Neural progenitor cell (in vitro differentiated cells): ENCODE measurements at regions not wholly inside any gene's neighbourhood (a gene's known extent, or its start where the extent isn't known, plus 50 kb on each side); places are given as distances from the start of the nearest gene placed in this dataset.

ENCODE experiments used
- DNase-seq: peaks from one replicate; pipeline ENCODE4 v3.0.0-alpha.2; 2016; ENCODE audit warnings: low spot score
- H2AFZ ChIP-seq: fragments of 200-600 bp; sonication (generic); replicated peaks from 2 replicates; pipeline ENCODE4 v1.6.1; 2016; ENCODE audit warnings: antibody characterized with exemption
- H3F3A ChIP-seq: fragments of 200-600 bp; sonication (generic); 2 replicates; pipeline ENCODE4 v1.6.1; 2016; ENCODE audit warnings: antibody characterized with exemption, low read depth
- H3K27ac ChIP-seq: fragments of 200-600 bp; sonication (generic); 2 replicates; pipeline ENCODE4 v1.5.1; 2016; ENCODE audit warnings: mild to moderate bottlenecking
- H3K27me3 ChIP-seq: fragments of 200-600 bp; sonication (generic); 2 replicates; pipeline ENCODE4 v1.6.1; 2016; ENCODE audit warnings: mild to moderate bottlenecking, moderate library complexity
- H3K36me3 ChIP-seq: fragments of 200-600 bp; sonication (generic); 2 replicates; pipeline ENCODE4 v1.5.1; 2016
- H3K4me1 ChIP-seq: fragments of 200-600 bp; sonication (generic); 2 replicates; pipeline ENCODE4 v1.6.1; 2016; ENCODE audit warnings: mixed run types
- H3K4me2 ChIP-seq: fragments of 200-600 bp; sonication (generic); 2 replicates; pipeline ENCODE4 v1.6.1; 2016
- H3K4me3 ChIP-seq: fragments of 200-600 bp; sonication (generic); 2 replicates; pipeline ENCODE4 v1.5.1; 2016
- H3K79me2 ChIP-seq: fragments of 200-600 bp; sonication (generic); 2 replicates; pipeline ENCODE4 v1.6.1; 2016; ENCODE audit warnings: low read depth
- H3K9ac ChIP-seq: fragments of 200-600 bp; sonication (generic); 2 replicates; pipeline ENCODE4 v1.6.1; 2016
- H3K9me3 ChIP-seq: fragments of 200-600 bp; sonication (generic); 2 replicates; pipeline ENCODE4 v1.5.1; 2016; ENCODE audit warnings: low read depth
- H4K20me1 ChIP-seq: fragments of 200-600 bp; sonication (generic); 2 replicates; pipeline ENCODE4 v1.6.1; 2016; ENCODE audit warnings: low read depth
- H3K27ac Mint-ChIP-seq: 3 replicates; pipeline ENCODE4 v1.8.0; 2021; ENCODE audit warnings: mixed read lengths
- H3K27me3 Mint-ChIP-seq: 2 replicates; pipeline ENCODE4 v1.8.0; 2022; ENCODE audit warnings: low read depth, mild to moderate bottlenecking, inconsistent platforms, moderate library complexity, mixed read lengths; ENCODE audit not compliant: insufficient read depth
- H3K36me3 Mint-ChIP-seq: 3 replicates; pipeline ENCODE4 v1.8.0; 2021; ENCODE audit warnings: mixed read lengths
- H3K4me1 Mint-ChIP-seq: 3 replicates; pipeline ENCODE4 v1.8.0; 2021; ENCODE audit warnings: mixed read lengths
- H3K4me3 Mint-ChIP-seq: 3 replicates; pipeline ENCODE4 v1.8.0; 2021; ENCODE audit warnings: mild to moderate bottlenecking, moderate library complexity, mixed read lengths
- H3K9me3 Mint-ChIP-seq: 3 replicates; pipeline ENCODE4 v1.8.0; 2020; ENCODE audit warnings: mixed read lengths
- EZH2 ChIP-seq: fragments of 200-600 bp; sonication (generic); IDR thresholded peaks from 2 replicates; pipeline ENCODE4 v1.6.1; 2017; ENCODE audit warnings: antibody characterized with exemption, mild to moderate bottlenecking, moderate library complexity
- EZH2phosphoT487 ChIP-seq: fragments of 200-600 bp; sonication (generic); IDR thresholded peaks from 2 replicates; pipeline ENCODE4 v1.6.1; 2017; ENCODE audit warnings: antibody characterized with exemption
- TF ChIP-seq, protein P1 (sequence below): fragments of 200-600 bp; sonication (generic); IDR thresholded peaks from 2 replicates; pipeline ENCODE4 v1.5.1; 2017; ENCODE audit warnings: antibody characterized with exemption, mild to moderate bottlenecking

DNA sequence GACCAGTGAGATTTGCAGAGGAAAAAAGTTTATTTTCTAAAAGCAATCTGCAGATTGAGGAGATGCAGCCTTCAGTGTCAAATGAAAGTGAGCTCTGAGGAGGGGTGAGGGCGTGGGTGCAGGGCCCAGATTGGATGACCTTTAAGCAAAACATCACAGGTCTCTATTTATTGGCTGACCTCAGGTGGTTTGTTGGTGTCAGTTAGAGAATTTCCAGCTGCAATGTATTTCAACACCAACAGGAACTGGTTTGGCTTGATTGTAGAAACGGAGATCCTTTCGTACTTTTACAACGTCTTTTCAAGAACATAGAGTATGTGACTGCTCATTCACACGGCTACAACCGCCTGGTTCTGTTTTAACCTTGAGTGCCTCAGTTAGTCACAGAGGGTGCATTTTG is 1069.1 kb downstream of the EFNA5 start:
- Histone ChIP-seq H3K9me3 (no peaks in the 10 kb centered on the region), H3K4me1 (no peaks in the 10 kb centered on the region), H2AFZ (no peak overlapping the region), H4K20me1 (no peaks in the 10 kb centered on the region), H3K27me3 (no peaks in the 10 kb centered on the region), H3K27ac (no peak overlapping the region), H3K79me2 (no peaks in the 10 kb centered on the region), H3K36me3 (no peaks in the 10 kb centered on the region), H3F3A (no peaks in the 10 kb centered on the region), H3K4me3 (no peak overlapping the region), H3K4me2 (no peak overlapping the region), H3K9ac (no peak overlapping the region)
- DNase-seq = no peak
- Mint-ChIP-seq H3K27ac (no peak overlapping the region), H3K4me1 (no peaks in the 10 kb centered on the region), H3K9me3 (no peaks in the 10 kb centered on the region), H3K4me3 (no peak overlapping the region), H3K27me3 (no peaks in the 10 kb centered on the region), H3K36me3 (no peaks in the 10 kb centered on the region)
- no peak for TF ChIP-seq EZH2
- no peak for TF ChIP-seq EZH2phosphoT487
- TF ChIP-seq, protein P1, sequence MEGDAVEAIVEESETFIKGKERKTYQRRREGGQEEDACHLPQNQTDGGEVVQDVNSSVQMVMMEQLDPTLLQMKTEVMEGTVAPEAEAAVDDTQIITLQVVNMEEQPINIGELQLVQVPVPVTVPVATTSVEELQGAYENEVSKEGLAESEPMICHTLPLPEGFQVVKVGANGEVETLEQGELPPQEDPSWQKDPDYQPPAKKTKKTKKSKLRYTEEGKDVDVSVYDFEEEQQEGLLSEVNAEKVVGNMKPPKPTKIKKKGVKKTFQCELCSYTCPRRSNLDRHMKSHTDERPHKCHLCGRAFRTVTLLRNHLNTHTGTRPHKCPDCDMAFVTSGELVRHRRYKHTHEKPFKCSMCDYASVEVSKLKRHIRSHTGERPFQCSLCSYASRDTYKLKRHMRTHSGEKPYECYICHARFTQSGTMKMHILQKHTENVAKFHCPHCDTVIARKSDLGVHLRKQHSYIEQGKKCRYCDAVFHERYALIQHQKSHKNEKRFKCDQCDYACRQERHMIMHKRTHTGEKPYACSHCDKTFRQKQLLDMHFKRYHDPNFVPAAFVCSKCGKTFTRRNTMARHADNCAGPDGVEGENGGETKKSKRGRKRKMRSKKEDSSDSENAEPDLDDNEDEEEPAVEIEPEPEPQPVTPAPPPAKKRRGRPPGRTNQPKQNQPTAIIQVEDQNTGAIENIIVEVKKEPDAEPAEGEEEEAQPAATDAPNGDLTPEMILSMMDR = no peak

DNA sequence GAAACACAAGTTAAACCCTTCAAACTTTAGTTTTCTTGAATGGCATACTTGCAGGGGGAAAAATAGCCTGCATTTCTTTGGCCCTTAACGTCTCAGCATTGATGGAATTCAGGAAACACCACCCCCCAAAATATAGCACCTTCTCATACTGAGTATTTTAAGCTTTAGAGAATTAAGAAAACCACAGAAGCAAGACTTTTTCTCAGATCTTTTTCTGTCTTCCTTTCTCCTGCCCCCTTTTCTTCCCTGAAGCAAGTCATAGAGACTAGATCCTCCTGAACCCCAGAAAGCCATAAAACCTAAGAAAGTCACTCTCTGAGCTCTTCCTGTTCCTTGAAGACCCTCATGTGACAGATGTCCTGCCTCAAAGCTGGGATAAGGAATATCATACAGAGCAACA is 1069.9 kb downstream of the EFNA5 start:
- Histone ChIP-seq H3K9ac (no peak overlapping the region), H3K9me3 (no peaks in the 10 kb centered on the region), H3K36me3 (no peaks in the 10 kb centered on the region), H2AFZ (no peak overlapping the region), H3K4me2 (no peak overlapping the region), H3K79me2 (no peaks in the 10 kb centered on the region), H3F3A (no peaks in the 10 kb centered on the region), H4K20me1 (no peaks in the 10 kb centered on the region), H3K4me3 (no peak overlapping the region), H3K4me1 (no peaks in the 10 kb centered on the region), H3K27ac (no peak overlapping the region), H3K27me3 (no peaks in the 10 kb centered on the region)
- DNase-seq = no peak
- no peaks in the 10 kb centered on the region for H3K36me3 Mint-ChIP-seq
- TF ChIP-seq, protein P1 = no peak
- no peak for TF ChIP-seq EZH2
- no peak for TF ChIP-seq EZH2phosphoT487
- H3K27me3 Mint-ChIP-seq = no peaks in the 10 kb centered on the region
- no peaks in the 10 kb centered on the region for H3K9me3 Mint-ChIP-seq
- H3K27ac Mint-ChIP-seq = no peak overlapping the region
- no peaks in the 10 kb centered on the region for H3K4me1 Mint-ChIP-seq
- no peak overlapping the region for H3K4me3 Mint-ChIP-seq

DNA sequence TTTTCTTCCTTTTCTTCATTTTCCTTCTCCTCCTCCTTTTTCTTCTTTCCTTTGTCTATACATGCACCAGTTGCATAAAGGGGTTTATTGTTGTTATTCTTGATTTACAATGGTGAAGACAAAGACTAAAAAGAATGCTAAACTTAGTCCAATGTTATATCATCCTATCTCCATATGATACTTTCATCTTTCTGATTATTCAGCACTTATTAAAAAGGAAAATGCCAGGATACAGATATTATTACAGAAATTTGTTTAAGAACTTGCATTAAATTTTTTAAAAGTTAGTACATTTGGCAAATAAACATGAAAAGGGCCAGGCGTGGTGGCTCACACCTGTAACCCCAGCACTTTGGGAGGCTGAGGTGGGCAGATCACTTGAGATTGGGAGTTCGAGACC is 1074.9 kb downstream of the EFNA5 start:
- no peaks in the 10 kb centered on the region for H3K9me3 Mint-ChIP-seq
- H3K27me3 ChIP-seq = no peaks in the 10 kb centered on the region
- H3K79me2 ChIP-seq = no peaks in the 10 kb centered on the region
- H3K27ac Mint-ChIP-seq = no peak overlapping the region
- no peak overlapping the region for H3K27ac ChIP-seq
- H4K20me1 ChIP-seq = no peaks in the 10 kb centered on the region
- no peak overlapping the region for H3K4me3 Mint-ChIP-seq
- no peak overlapping the region for H3K9ac ChIP-seq
- no peak overlapping the region for H3K4me3 ChIP-seq
- H3K4me1 Mint-ChIP-seq = no peaks in the 10 kb centered on the region
- TF ChIP-seq, protein P1 = no peak
- no peak for TF ChIP-seq EZH2
- no peak for TF ChIP-seq EZH2phosphoT487
- no peaks in the 10 kb centered on the region for H3K27me3 Mint-ChIP-seq
- no peak for DNase-seq
- no peaks in the 10 kb centered on the region for H3F3A ChIP-seq
- no peaks in the 10 kb centered on the region for H3K36me3 ChIP-seq
- no peaks in the 10 kb centered on the region for H3K36me3 Mint-ChIP-seq
- H2AFZ ChIP-seq = no peak overlapping the region
- no peak overlapping the region for H3K4me2 ChIP-seq
- no peaks in the 10 kb centered on the region for H3K4me1 ChIP-seq
- no peaks in the 10 kb centered on the region for H3K9me3 ChIP-seq
